ENCODE measurements at regions not wholly inside any gene's neighbourhood (a gene's known extent, or its start where the extent isn't known, plus 50 kb on each side); places are given as distances from the start of the nearest gene placed in this dataset.

GRCh38 chr15:47337836-47338235 is 379.5 kb upstream of the SEMA6D start:
- TF ChIP-seq YY1 (IDR thresholded peaks at IDR 0.05; ENCODE audit: low read depth), result no peak
- no peak for TF ChIP-seq TEAD4 (IDR thresholded peaks at IDR 0.05)
- no peak for TF ChIP-seq CEBPB (IDR thresholded peaks at IDR 0.05)
- no peak for TF ChIP-seq EP300 (IDR thresholded peaks at IDR 0.05; ENCODE audit: borderline replicate concordance)
- TF ChIP-seq MAX (IDR thresholded peaks at IDR 0.05), result no peak
- TF ChIP-seq FOXM1 (IDR thresholded peaks at IDR 0.05; ENCODE audit: borderline replicate concordance, low read depth), result no peak
- TF ChIP-seq TAF1 (IDR thresholded peaks at IDR 0.05; ENCODE audit: low read depth), result no peak
- no peak for TF ChIP-seq RAD21 (IDR thresholded peaks at IDR 0.05; ENCODE audit: low read depth)
- no peak for TF ChIP-seq CREB1 (IDR thresholded peaks at IDR 0.05; ENCODE audit: low read depth)
- no peak for TF ChIP-seq NFIC (IDR thresholded peaks at IDR 0.05)
- TF ChIP-seq REST (IDR thresholded peaks at IDR 0.05; ENCODE audit: low read depth), result no peak
- TF ChIP-seq EGR1 (IDR thresholded peaks at IDR 0.05), result no peak
- TF ChIP-seq ZBTB7A (IDR thresholded peaks at IDR 0.05; ENCODE audit: low read depth), result no peak
